HEK293 (cell line): ENCODE measurements at regions not wholly inside any gene's neighbourhood (a gene's known extent, or its start where the extent isn't known, plus 50 kb on each side); places are given as distances from the start of the nearest gene placed in this dataset.

ENCODE experiments used
- ZNF37A ChIP-seq: fragments of 450-650 bp; IDR thresholded peaks from 2 replicates; pipeline ENCODE4 v1.5.1; 2018; ENCODE audit warnings: missing biosample characterization, missing genetic modification characterization
- ZNF510 ChIP-seq: fragments of 450-650 bp; formaldehyde crosslinking; IDR thresholded peaks from 2 replicates; pipeline ENCODE4 v1.5.1; 2018; ENCODE audit warnings: mild to moderate bottlenecking, missing genetic modification characterization, missing biosample characterization; ENCODE audit not compliant: insufficient replicate concordance
- ZNF677 ChIP-seq: fragments of 450-650 bp; IDR thresholded peaks from 2 replicates; pipeline ENCODE4 v1.5.0; 2018; ENCODE audit warnings: missing biosample characterization, mild to moderate bottlenecking, missing genetic modification characterization, moderate library complexity
- ZNF747 ChIP-seq: fragments of 450-650 bp; formaldehyde crosslinking; IDR thresholded peaks from 2 replicates; pipeline ENCODE4 v1.5.1; 2016; ENCODE audit warnings: missing biosample characterization, missing genetic modification characterization
- ZSCAN16 ChIP-seq: fragments of 450-650 bp; formaldehyde crosslinking; IDR thresholded peaks from 2 replicates; pipeline ENCODE4 v1.5.1; 2016; ENCODE audit warnings: missing biosample characterization, missing genetic modification characterization
- TF ChIP-seq, protein P1 (sequence below): fragments of 450-650 bp; formaldehyde crosslinking; IDR thresholded peaks from 2 replicates; pipeline ENCODE4 v1.5.1; 2016; ENCODE audit warnings: missing biosample characterization, missing genetic modification characterization
- TF ChIP-seq, protein P2 (sequence below): fragments of 450-650 bp; formaldehyde crosslinking; IDR thresholded peaks from 2 replicates; pipeline ENCODE4 v1.5.1; 2016; ENCODE audit warnings: missing biosample characterization, missing genetic modification characterization, low read depth

DNA sequence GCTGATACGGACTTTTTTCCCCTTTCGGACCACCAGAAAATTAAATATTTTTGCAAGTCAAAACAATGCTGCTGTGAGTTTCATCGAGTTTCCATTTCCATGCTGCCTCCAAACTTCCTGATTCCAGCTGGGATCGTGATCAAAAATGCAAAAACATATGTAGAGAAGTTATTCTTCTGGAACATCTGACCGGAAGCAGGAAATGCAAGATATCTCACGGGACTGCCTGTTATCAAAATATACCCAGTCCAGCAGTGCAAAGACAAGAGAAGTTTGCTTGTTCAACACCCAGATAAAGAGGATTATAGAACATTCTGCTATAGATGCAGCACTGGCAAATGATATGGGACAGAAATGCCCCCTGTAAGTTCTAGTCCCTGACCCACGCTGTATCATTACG is 726.7 kb upstream of the NR2F2 start:
- TF ChIP-seq ZSCAN16 (tag by site-specific recombination) (no peak), ZNF510 (tag by site-specific recombination) (no peak), ZNF37A (no peak), ZNF747 (tag by site-specific recombination) (no peak), ZNF677 (no peak)
- TF ChIP-seq, protein P1, sequence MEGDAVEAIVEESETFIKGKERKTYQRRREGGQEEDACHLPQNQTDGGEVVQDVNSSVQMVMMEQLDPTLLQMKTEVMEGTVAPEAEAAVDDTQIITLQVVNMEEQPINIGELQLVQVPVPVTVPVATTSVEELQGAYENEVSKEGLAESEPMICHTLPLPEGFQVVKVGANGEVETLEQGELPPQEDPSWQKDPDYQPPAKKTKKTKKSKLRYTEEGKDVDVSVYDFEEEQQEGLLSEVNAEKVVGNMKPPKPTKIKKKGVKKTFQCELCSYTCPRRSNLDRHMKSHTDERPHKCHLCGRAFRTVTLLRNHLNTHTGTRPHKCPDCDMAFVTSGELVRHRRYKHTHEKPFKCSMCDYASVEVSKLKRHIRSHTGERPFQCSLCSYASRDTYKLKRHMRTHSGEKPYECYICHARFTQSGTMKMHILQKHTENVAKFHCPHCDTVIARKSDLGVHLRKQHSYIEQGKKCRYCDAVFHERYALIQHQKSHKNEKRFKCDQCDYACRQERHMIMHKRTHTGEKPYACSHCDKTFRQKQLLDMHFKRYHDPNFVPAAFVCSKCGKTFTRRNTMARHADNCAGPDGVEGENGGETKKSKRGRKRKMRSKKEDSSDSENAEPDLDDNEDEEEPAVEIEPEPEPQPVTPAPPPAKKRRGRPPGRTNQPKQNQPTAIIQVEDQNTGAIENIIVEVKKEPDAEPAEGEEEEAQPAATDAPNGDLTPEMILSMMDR (tag by site-specific recombination): no peak
- TF ChIP-seq, protein P2, sequence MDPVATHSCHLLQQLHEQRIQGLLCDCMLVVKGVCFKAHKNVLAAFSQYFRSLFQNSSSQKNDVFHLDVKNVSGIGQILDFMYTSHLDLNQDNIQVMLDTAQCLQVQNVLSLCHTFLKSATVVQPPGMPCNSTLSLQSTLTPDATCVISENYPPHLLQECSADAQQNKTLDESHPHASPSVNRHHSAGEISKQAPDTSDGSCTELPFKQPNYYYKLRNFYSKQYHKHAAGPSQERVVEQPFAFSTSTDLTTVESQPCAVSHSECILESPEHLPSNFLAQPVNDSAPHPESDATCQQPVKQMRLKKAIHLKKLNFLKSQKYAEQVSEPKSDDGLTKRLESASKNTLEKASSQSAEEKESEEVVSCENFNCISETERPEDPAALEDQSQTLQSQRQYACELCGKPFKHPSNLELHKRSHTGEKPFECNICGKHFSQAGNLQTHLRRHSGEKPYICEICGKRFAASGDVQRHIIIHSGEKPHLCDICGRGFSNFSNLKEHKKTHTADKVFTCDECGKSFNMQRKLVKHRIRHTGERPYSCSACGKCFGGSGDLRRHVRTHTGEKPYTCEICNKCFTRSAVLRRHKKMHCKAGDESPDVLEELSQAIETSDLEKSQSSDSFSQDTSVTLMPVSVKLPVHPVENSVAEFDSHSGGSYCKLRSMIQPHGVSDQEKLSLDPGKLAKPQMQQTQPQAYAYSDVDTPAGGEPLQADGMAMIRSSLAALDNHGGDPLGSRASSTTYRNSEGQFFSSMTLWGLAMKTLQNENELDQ: no peak
